OCI-LY7 (cell line): ENCODE measurements at regions not wholly inside any gene's neighbourhood (a gene's known extent, or its start where the extent isn't known, plus 50 kb on each side); places are given as distances from the start of the nearest gene placed in this dataset.

Experiments
- CTCF ChIP-seq: fragments of 200-600 bp; sonication (generic); conservative IDR thresholded peaks from 2 replicates; pipeline ENCODE4 v1.5.1; 2014; ENCODE audit warnings: mild to moderate bottlenecking, antibody characterized with exemption, low read length, moderate library complexity, mixed read lengths
- EZH2phosphoT487 ChIP-seq: fragments of 200-600 bp; sonication (generic); IDR thresholded peaks from 2 replicates; pipeline ENCODE4 v1.6.1; 2018; ENCODE audit warnings: low read depth, borderline replicate concordance, mild to moderate bottlenecking, mixed run types, antibody characterized with exemption, low read length, moderate library complexity, mixed read lengths

- TF ChIP-seq CTCF (no peak), EZH2phosphoT487 (no peak)
Measured at GRCh38 chr5:180414176-180414575, 61.0 kb upstream of the GFPT2 start.
